GM12865 (cell line): ENCODE measurements at regions not wholly inside any gene's neighbourhood (a gene's known extent, or its start where the extent isn't known, plus 50 kb on each side); places are given as distances from the start of the nearest gene placed in this dataset.

Experiments used
- DNase-seq: peaks from one replicate; pipeline ENCODE4 v3.0.0; 2010; ENCODE audit warnings: low read depth
- H3K4me3 ChIP-seq: 2 replicates; pipeline ENCODE4 v1.5.1; 2011; ENCODE audit warnings: mild to moderate bottlenecking, low read depth, low read length, control low read depth
- TF ChIP-seq, protein P1 (sequence below): IDR thresholded peaks from 2 replicates; pipeline ENCODE4 v1.5.1; 2011; ENCODE audit warnings: low read length, control low read depth, low read depth, inconsistent platforms; ENCODE audit not compliant: insufficient read depth; ENCODE audit errors: missing control alignments

GRCh38 chr2:12034382-12034781 is 287.9 kb downstream of the LPIN1 start:
- H3K4me3 ChIP-seq: no peak overlapping the region
- DNase-seq: peak; percentile 20

GRCh38 chr2:12035029-12035720 is 288.7 kb downstream of the LPIN1 start:
- no peak overlapping the region for H3K4me3 ChIP-seq
- DNase-seq: no peak

More at GRCh38 chr2:12034382-12034781, 287.9 kb downstream of the LPIN1 start:
- TF ChIP-seq, protein P1, sequence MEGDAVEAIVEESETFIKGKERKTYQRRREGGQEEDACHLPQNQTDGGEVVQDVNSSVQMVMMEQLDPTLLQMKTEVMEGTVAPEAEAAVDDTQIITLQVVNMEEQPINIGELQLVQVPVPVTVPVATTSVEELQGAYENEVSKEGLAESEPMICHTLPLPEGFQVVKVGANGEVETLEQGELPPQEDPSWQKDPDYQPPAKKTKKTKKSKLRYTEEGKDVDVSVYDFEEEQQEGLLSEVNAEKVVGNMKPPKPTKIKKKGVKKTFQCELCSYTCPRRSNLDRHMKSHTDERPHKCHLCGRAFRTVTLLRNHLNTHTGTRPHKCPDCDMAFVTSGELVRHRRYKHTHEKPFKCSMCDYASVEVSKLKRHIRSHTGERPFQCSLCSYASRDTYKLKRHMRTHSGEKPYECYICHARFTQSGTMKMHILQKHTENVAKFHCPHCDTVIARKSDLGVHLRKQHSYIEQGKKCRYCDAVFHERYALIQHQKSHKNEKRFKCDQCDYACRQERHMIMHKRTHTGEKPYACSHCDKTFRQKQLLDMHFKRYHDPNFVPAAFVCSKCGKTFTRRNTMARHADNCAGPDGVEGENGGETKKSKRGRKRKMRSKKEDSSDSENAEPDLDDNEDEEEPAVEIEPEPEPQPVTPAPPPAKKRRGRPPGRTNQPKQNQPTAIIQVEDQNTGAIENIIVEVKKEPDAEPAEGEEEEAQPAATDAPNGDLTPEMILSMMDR: no peak

GRCh38 chr2:12035956-12036639 is 289.7 kb downstream of the LPIN1 start:
- DNase-seq: no peak
- TF ChIP-seq, protein P1: no peak
- H3K4me3 ChIP-seq: no peak overlapping the region

More at GRCh38 chr2:12035029-12035720, 288.7 kb downstream of the LPIN1 start:
- TF ChIP-seq, protein P1: no peak

GRCh38 chr2:12036640-12036983 is 290.2 kb downstream of the LPIN1 start:
- no peak for DNase-seq
- H3K4me3 ChIP-seq: no peak overlapping the region
- TF ChIP-seq, protein P1: no peak

DNA sequence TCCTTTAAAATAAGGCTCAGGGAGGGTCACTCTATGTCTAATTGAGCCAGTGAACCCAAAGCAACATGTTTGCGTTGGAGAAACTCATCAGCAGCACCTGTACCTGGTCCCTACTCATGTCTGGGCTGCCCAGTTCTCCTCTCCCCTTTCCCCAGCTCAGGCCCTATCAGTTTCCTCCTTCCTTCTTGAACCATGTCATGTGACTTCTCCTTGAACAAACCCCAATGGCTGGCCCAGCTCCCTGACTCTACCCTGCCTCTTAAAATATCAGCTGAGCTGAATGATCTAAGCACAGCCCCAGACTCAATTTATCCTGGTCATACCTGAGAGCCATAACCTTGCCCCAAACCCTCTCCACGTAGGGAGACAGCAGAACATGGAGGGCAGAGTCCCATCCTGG is 290.9 kb downstream of the LPIN1 start:
- H3K4me3 ChIP-seq: no peak overlapping the region
- DNase-seq: no peak
- TF ChIP-seq, protein P1: no peak

GRCh38 chr2:12041236-12041635 is 294.8 kb downstream of the LPIN1 start:
- DNase-seq: no peak
- H3K4me3 ChIP-seq: no peak overlapping the region

More at GRCh38 chr2:12041236-12041635, 294.8 kb downstream of the LPIN1 start:
- TF ChIP-seq, protein P1: no peak
